Loucy (cell line): ENCODE measurements at regions not wholly inside any gene's neighbourhood (a gene's known extent, or its start where the extent isn't known, plus 50 kb on each side); places are given as distances from the start of the nearest gene placed in this dataset.
"Not testable (repeated sequence)": the region's sequence is repeated elsewhere in the genome, so short reads cannot be mapped to it uniquely, and the experiment has no call there.

Experiments
- H2AFZ ChIP-seq: fragments of 200-600 bp; sonication (generic); 2 replicates; pipeline ENCODE4 v1.6.0; 2016; ENCODE audit warnings: antibody characterized with exemption, mild to moderate bottlenecking, low read length, moderate library complexity
- H3F3A ChIP-seq: fragments of 200-600 bp; 2 replicates; pipeline ENCODE4 v1.6.0; 2016; ENCODE audit warnings: antibody characterized with exemption, low read depth, mild to moderate bottlenecking
- H3K27me3 ChIP-seq: fragments of 200-600 bp; sonication (generic); 2 replicates; pipeline ENCODE4 v1.6.1; 2014; ENCODE audit warnings: low read length, mild to moderate bottlenecking; ENCODE audit not compliant: insufficient read depth, poor library complexity, severe bottlenecking
- H3K36me3 ChIP-seq: fragments of 200-600 bp; sonication (generic); 2 replicates; pipeline ENCODE4 v1.6.1; 2016; ENCODE audit warnings: low read length; ENCODE audit not compliant: insufficient read depth
- H3K4me1 ChIP-seq: fragments of 200-600 bp; sonication (generic); 2 replicates; pipeline ENCODE4 v1.5.1; 2014; ENCODE audit warnings: low read length, mild to moderate bottlenecking; ENCODE audit not compliant: insufficient read depth, poor library complexity, severe bottlenecking
- H3K4me2 ChIP-seq: fragments of 200-600 bp; sonication (generic); 2 replicates; pipeline ENCODE4 v1.6.0; 2014; ENCODE audit warnings: antibody characterized with exemption, low read length, low read depth, mild to moderate bottlenecking; ENCODE audit not compliant: poor library complexity, severe bottlenecking
- H3K4me3 ChIP-seq: fragments of 200-600 bp; sonication (generic); 2 replicates; pipeline ENCODE4 v1.5.1; 2014; ENCODE audit warnings: low read length, mild to moderate bottlenecking, mixed read lengths; ENCODE audit not compliant: poor library complexity, severe bottlenecking
- H3K79me2 ChIP-seq: fragments of 200-600 bp; sonication (generic); 2 replicates; pipeline ENCODE4 v1.6.1; 2014; ENCODE audit warnings: low read length; ENCODE audit not compliant: insufficient read depth
- H3K9ac ChIP-seq: fragments of 200-600 bp; sonication (generic); 2 replicates; pipeline ENCODE4 v1.6.0; 2014; ENCODE audit warnings: mild to moderate bottlenecking, low read depth, low read length, moderate library complexity; ENCODE audit not compliant: poor library complexity, severe bottlenecking
- H3K9me2 ChIP-seq: fragments of 200-600 bp; sonication (generic); replicated peaks from 2 replicates; pipeline ENCODE4 v1.6.1; 2016; ENCODE audit warnings: low read depth, low read length, mixed read lengths
- H3K9me3 ChIP-seq: fragments of 200-600 bp; sonication (generic); 2 replicates; pipeline ENCODE4 v1.6.1; 2014; ENCODE audit warnings: mild to moderate bottlenecking, antibody characterized with exemption, low read length, low read depth; ENCODE audit not compliant: insufficient read depth
- H4K20me1 ChIP-seq: fragments of 200-600 bp; sonication (generic); 2 replicates; pipeline ENCODE4 v1.6.0; 2014; ENCODE audit warnings: antibody characterized with exemption, low read length, mild to moderate bottlenecking; ENCODE audit not compliant: insufficient read depth, poor library complexity, severe bottlenecking
- EZH2phosphoT487 ChIP-seq: fragments of 200-600 bp; IDR thresholded peaks from 2 replicates; pipeline ENCODE4 v1.6.1; 2018; ENCODE audit warnings: antibody characterized with exemption, mild to moderate bottlenecking, moderate library complexity, borderline replicate concordance
- TF ChIP-seq, protein P1 (sequence below): fragments of 200-600 bp; sonication (generic); conservative IDR thresholded peaks from 2 replicates; pipeline ENCODE4 v1.5.1; 2014; ENCODE audit warnings: mild to moderate bottlenecking, antibody characterized with exemption, low read length

DNA sequence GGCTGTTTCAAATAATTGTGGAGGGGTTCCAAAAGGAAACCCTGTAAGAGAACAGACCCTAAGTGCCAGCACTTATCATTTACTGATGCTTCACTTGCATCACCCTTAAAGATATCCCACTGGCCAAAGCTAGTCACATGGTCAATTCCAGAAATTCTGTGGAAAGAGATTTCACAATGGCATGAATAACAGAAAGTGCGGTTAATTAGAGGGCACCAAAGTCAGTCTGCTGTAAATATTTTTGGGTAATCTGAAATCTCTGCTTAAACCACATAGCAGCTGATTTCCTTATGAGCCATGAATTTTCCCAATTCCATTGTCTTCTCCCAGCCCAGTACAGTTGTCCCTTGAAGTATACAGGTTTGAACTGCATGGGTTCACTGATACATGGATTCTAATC lies 346.1 kb downstream of the SI start:
- no peaks in the 10 kb centered on the region for H3K79me2 ChIP-seq
- no peak overlapping the region for H3K9ac ChIP-seq
- no peaks in the 10 kb centered on the region for H3K9me3 ChIP-seq
- H3K27me3 ChIP-seq, result no peaks in the 10 kb centered on the region
- no peak overlapping the region for H3K4me3 ChIP-seq
- no peak overlapping the region for H3K4me2 ChIP-seq
- no peaks in the 10 kb centered on the region for H3F3A ChIP-seq
- H3K9me2 ChIP-seq, result no peaks in the 10 kb centered on the region
- H3K36me3 ChIP-seq, result no peaks in the 10 kb centered on the region
- TF ChIP-seq, protein P1, sequence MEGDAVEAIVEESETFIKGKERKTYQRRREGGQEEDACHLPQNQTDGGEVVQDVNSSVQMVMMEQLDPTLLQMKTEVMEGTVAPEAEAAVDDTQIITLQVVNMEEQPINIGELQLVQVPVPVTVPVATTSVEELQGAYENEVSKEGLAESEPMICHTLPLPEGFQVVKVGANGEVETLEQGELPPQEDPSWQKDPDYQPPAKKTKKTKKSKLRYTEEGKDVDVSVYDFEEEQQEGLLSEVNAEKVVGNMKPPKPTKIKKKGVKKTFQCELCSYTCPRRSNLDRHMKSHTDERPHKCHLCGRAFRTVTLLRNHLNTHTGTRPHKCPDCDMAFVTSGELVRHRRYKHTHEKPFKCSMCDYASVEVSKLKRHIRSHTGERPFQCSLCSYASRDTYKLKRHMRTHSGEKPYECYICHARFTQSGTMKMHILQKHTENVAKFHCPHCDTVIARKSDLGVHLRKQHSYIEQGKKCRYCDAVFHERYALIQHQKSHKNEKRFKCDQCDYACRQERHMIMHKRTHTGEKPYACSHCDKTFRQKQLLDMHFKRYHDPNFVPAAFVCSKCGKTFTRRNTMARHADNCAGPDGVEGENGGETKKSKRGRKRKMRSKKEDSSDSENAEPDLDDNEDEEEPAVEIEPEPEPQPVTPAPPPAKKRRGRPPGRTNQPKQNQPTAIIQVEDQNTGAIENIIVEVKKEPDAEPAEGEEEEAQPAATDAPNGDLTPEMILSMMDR, result no peak
- no peak for TF ChIP-seq EZH2phosphoT487
- no peaks in the 10 kb centered on the region for H3K4me1 ChIP-seq
- no peak overlapping the region for H2AFZ ChIP-seq
- no peaks in the 10 kb centered on the region for H4K20me1 ChIP-seq

DNA sequence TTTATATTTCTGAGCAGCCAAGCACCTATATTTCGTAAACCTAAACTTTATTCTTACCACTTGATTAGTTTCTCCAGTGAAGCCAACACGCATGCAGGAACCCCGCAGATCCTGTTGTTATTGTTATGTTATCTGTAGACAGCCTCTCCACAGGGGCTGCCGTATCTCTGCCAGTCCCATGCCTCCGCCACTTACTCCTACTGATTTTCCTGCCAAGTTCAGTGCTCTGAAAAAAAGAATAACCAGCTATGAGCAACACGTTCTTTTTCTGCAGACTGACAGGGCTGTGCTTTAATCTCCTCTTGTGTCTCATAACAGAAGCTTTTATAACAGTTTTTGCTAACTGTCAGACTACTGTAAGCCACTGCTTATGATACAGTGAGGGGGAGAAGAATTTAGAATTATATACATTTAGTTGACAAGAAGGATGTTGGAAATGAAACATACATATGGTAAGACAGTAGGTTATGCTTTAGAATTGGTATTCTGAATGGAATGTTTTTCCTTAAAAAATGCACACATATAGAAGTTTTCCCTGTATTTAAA lies 347.4 kb downstream of the SI start:
- TF ChIP-seq EZH2phosphoT487, result no peak
- TF ChIP-seq, protein P1, result no peak
- H2AFZ ChIP-seq, result no peak overlapping the region
- H3K9me3 ChIP-seq, result no peaks in the 10 kb centered on the region
- H3K9me2 ChIP-seq, result no peaks in the 10 kb centered on the region
- H3F3A ChIP-seq, result no peaks in the 10 kb centered on the region
- H3K79me2 ChIP-seq, result no peaks in the 10 kb centered on the region
- H3K27me3 ChIP-seq, result no peaks in the 10 kb centered on the region
- H3K4me3 ChIP-seq, result no peak overlapping the region
- H4K20me1 ChIP-seq, result no peaks in the 10 kb centered on the region
- H3K9ac ChIP-seq, result no peak overlapping the region
- H3K4me1 ChIP-seq, result no peaks in the 10 kb centered on the region
- H3K4me2 ChIP-seq, result no peak overlapping the region
- H3K36me3 ChIP-seq, result no peaks in the 10 kb centered on the region

DNA sequence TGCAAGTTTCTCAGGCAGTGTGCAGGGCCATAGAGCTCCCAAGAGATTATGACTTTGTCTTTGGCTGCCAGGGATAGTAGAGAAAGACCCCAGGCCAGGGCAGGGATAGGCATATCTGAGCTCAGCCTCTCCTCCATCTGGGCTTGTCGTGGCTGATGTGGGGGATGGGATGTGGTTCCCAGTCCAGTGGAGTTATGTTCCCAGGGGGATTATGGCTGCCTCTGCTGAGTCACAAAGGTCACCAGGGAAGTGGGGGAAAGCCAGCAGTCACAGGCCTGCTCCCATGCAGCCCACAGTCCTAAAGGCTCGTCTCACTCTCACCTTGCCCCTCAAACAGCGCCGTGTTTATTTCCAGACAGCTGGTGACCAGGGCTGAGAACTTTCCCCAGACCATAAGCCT lies 354.9 kb downstream of the SI start:
- Histone ChIP-seq H3K9me3 (no peaks in the 10 kb centered on the region), H3F3A (no peaks in the 10 kb centered on the region), H4K20me1 (no peaks in the 10 kb centered on the region), H3K36me3 (no peaks in the 10 kb centered on the region), H3K4me3 (no peak overlapping the region), H3K79me2 (no peaks in the 10 kb centered on the region), H2AFZ (no peak overlapping the region), H3K4me1 (no peaks in the 10 kb centered on the region), H3K4me2 (no peak overlapping the region), H3K9ac (no peak overlapping the region), H3K9me2 (no peaks in the 10 kb centered on the region), H3K27me3 (no peaks in the 10 kb centered on the region)
- TF ChIP-seq, protein P1, result no peak
- no peak for TF ChIP-seq EZH2phosphoT487

DNA sequence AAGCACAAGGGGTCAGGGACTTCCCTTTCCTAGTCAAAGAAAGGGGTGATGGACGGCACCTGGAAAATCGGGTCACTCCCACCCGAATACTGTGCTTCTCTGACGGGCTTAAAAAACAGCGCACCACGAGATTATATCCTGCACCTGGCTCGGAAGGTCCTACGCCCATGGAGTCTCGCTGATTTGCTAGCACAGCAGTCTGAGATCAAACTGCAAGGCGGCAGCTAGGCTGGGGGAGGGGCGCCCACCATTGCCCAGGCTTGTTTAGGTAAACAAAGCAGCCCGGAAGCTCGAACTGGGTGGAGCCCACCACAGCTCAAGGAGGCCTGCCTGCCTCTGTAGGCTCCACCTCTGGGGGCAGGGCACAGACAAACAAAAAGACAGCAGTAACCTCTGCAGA lies 375.5 kb downstream of the SI start:
- H3F3A ChIP-seq, H2AFZ ChIP-seq, H3K27me3 ChIP-seq, H3K9me3 ChIP-seq, H3K9ac ChIP-seq, H3K79me2 ChIP-seq, H3K4me1 ChIP-seq, H3K4me2 ChIP-seq, H3K9me2 ChIP-seq, H3K36me3 ChIP-seq, H3K4me3 ChIP-seq, H4K20me1 ChIP-seq: not testable (repeated sequence)
